ENCODE measurements at regions not wholly inside any gene's neighbourhood (a gene's known extent, or its start where the extent isn't known, plus 50 kb on each side); places are given as distances from the start of the nearest gene placed in this dataset.

DNA sequence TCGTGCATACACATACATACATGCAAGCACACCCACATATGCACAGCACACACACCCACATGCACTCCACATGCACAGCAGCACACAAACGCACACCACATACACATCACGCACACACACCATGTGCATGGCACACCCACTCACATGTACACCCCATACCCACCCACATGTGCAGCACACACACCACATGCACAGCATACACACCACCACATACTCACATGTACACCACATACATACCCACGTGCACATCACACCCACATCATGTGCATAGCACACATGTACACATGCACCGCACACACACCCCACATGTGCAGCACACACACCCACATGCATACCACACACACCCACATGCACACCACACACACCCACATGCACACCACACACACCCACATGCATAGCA is 132.0 kb upstream of the RGPD4 start:
- WGBS: 91% methylated on average over 5 of the region's 5 CpGs
- H3K27ac ChIP-seq (replicated peaks in 1 of 4): no peak overlapping the region
- intact Hi-C loops (cut with DNase I): no loop called here
- no peaks in the 10 kb centered on the region for H3K4me1 ChIP-seq
- no peaks in the 10 kb centered on the region for H3K9me3 ChIP-seq
- H3K36me3 ChIP-seq: no peaks in the 10 kb centered on the region
- H3K27me3 ChIP-seq: no peaks in the 10 kb centered on the region
- TF ChIP-seq POLR2AphosphoS5 (IDR thresholded peaks at IDR 0.05): no peak
- no peak for TF ChIP-seq EP300 (IDR thresholded peaks at IDR 0.05)
- no peak for TF ChIP-seq POLR2A (IDR thresholded peaks at IDR 0.05; ENCODE audit: low read depth)
- TF ChIP-seq, protein P1, sequence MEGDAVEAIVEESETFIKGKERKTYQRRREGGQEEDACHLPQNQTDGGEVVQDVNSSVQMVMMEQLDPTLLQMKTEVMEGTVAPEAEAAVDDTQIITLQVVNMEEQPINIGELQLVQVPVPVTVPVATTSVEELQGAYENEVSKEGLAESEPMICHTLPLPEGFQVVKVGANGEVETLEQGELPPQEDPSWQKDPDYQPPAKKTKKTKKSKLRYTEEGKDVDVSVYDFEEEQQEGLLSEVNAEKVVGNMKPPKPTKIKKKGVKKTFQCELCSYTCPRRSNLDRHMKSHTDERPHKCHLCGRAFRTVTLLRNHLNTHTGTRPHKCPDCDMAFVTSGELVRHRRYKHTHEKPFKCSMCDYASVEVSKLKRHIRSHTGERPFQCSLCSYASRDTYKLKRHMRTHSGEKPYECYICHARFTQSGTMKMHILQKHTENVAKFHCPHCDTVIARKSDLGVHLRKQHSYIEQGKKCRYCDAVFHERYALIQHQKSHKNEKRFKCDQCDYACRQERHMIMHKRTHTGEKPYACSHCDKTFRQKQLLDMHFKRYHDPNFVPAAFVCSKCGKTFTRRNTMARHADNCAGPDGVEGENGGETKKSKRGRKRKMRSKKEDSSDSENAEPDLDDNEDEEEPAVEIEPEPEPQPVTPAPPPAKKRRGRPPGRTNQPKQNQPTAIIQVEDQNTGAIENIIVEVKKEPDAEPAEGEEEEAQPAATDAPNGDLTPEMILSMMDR (IDR thresholded peaks at IDR 0.05): no peak
- DNase-seq (ENCODE audit: extremely low spot score): no peak
- H3K4me3 ChIP-seq: no peak overlapping the region

DNA sequence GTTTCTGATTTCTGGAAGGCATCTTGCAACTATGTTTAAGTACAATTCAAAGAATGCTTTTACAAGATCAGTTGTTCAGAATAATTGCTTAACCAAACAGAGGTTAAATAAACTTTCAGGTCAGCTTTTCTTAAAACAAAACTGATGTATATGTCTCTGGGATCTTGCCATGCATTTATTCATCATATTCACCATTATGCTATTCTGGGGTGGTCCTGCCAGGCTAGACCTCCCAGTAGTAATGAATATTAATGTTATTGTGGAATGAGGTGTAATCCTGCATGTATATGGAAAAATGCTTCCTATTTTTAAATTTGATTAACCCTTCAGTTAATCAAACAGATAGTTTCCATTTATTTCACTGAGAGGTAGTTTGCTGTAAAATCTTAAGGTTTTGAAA is 129.3 kb upstream of the RGPD4 start:
- Histone ChIP-seq H3K27me3 (no peaks in the 10 kb centered on the region), H3K36me3 (no peaks in the 10 kb centered on the region), H3K4me1 (no peaks in the 10 kb centered on the region), H3K4me3 (no peak overlapping the region), H3K9me3 (no peaks in the 10 kb centered on the region), H3K27ac (replicated peaks in 1 of 4) (no peak overlapping the region)
- intact Hi-C loops (cut with DNase I): no loop called here
- no peak for DNase-seq (ENCODE audit: extremely low spot score)
- no peak for TF ChIP-seq EP300 (IDR thresholded peaks at IDR 0.05)
- TF ChIP-seq, protein P1 (IDR thresholded peaks at IDR 0.05): no peak
- TF ChIP-seq POLR2A (IDR thresholded peaks at IDR 0.05; ENCODE audit: low read depth): no peak
- no peak for TF ChIP-seq POLR2AphosphoS5 (IDR thresholded peaks at IDR 0.05)

DNA sequence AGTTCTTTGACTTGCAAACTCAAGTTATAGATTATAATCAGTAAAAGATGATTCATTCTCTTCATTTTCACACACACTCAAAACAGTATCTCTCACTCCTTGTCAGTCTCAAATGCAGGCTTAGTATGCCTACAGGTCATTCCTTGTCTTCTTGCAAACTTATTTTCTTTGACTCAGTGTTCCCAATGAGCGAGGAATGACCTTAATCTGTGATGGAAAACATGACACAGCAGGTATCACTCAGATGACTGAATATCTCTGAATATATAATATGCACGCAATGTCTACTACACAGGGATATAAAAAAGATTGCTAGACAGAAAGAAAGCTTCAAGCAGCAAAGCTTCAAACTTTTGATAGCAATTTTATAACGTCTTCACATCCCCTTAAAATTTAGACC is 127.8 kb upstream of the RGPD4 start:
- intact Hi-C loops (cut with DNase I): no loop called here
- no peak overlapping the region for H3K4me3 ChIP-seq
- no peak overlapping the region for H3K27ac ChIP-seq (replicated peaks in 1 of 4)
- no peaks in the 10 kb centered on the region for H3K4me1 ChIP-seq
- no peaks in the 10 kb centered on the region for H3K9me3 ChIP-seq
- H3K36me3 ChIP-seq: no peaks in the 10 kb centered on the region
- 78% methylated on average over 3 of the region's 3 CpGs for WGBS
- no peak for DNase-seq (ENCODE audit: extremely low spot score)
- H3K27me3 ChIP-seq: no peaks in the 10 kb centered on the region
- TF ChIP-seq POLR2AphosphoS5 (IDR thresholded peaks at IDR 0.05): no peak
- TF ChIP-seq, protein P1 (IDR thresholded peaks at IDR 0.05): no peak
- TF ChIP-seq POLR2A (IDR thresholded peaks at IDR 0.05; ENCODE audit: low read depth): no peak
- TF ChIP-seq EP300 (IDR thresholded peaks at IDR 0.05): no peak

DNA sequence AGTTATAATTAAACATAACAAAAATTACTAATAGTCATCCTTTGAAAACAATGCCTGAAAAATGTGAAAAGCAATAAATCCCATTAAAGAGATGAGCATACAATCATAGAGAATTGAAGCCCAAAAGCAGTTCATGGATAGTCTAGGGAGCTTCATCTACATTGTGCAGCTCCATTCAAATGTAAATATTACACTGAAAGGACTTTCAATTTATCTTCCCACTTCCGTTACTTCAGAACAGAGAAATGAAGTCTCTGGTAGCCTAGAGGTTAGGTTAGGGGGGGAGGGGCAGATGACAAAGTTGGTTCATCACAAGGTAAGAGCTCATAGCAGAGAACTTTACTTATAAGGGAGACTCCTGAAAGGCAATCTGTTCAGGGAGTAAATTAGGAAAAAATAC is 126.6 kb upstream of the RGPD4 start:
- 84% methylated on average over 1 of the region's 1 CpG for WGBS
- no peak overlapping the region for H3K27ac ChIP-seq (replicated peaks in 1 of 4)
- no peak for DNase-seq (ENCODE audit: extremely low spot score)
- no peaks in the 10 kb centered on the region for H3K36me3 ChIP-seq
- TF ChIP-seq, protein P1 (IDR thresholded peaks at IDR 0.05): no peak
- no peak for TF ChIP-seq POLR2AphosphoS5 (IDR thresholded peaks at IDR 0.05)
- no peak for TF ChIP-seq EP300 (IDR thresholded peaks at IDR 0.05)
- no peak for TF ChIP-seq POLR2A (IDR thresholded peaks at IDR 0.05; ENCODE audit: low read depth)
- no peaks in the 10 kb centered on the region for H3K27me3 ChIP-seq
- H3K4me3 ChIP-seq: no peak overlapping the region
- no peaks in the 10 kb centered on the region for H3K4me1 ChIP-seq
- intact Hi-C loops (cut with DNase I): no loop called here
- no peaks in the 10 kb centered on the region for H3K9me3 ChIP-seq

DNA sequence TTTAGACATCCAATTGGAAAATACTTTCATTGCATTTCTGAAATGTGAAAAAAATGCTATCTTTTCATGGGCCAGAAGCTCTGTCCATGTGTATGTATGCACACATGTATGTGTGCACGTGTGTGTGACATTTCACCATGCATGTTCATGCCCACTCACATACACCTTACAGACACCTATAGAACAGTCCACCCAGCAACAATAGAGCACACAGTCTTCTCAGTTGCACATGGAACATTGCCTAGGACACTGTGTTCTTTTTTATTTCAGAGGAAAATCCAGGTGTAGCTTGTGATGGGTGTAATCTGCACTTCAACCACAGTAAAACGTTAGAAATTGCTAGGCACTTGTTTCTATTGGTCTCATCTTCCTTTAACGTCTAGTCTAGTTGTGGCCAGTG is 114.8 kb upstream of the RGPD4 start:
- no peaks in the 10 kb centered on the region for H3K36me3 ChIP-seq
- intact Hi-C loops (cut with DNase I): no loop called here
- H3K4me3 ChIP-seq: no peak overlapping the region
- H3K9me3 ChIP-seq: no peaks in the 10 kb centered on the region
- DNase-seq (ENCODE audit: extremely low spot score): no peak
- H3K4me1 ChIP-seq: no peaks in the 10 kb centered on the region
- WGBS: 79% methylated on average over 3 of the region's 3 CpGs
- no peak overlapping the region for H3K27ac ChIP-seq (replicated peaks in 1 of 4)
- no peaks in the 10 kb centered on the region for H3K27me3 ChIP-seq
- no peak for TF ChIP-seq POLR2A (IDR thresholded peaks at IDR 0.05; ENCODE audit: low read depth)

All from esophagus muscularis mucosa (tissue), 4 donors.